Thyroid gland (tissue), 4 donors: ENCODE measurements at regions not wholly inside any gene's neighbourhood (a gene's known extent, or its start where the extent isn't known, plus 50 kb on each side); places are given as distances from the start of the nearest gene placed in this dataset.

Source experiments
- POLR2A ChIP-seq, 2 donors: fragments of 450-650 bp; IDR thresholded peaks; one replicate each; pipeline ENCODE4 v1.6.1; 2017; ENCODE audit warnings: antibody characterized with exemption in 2 of 2, mild to moderate bottlenecking in 2 of 2, moderate library complexity in 1 of 2
- TF ChIP-seq, protein P1 (sequence below), 6 experiments: fragments of 200-600 bp in 3 of 6; fragments of 450-650 bp in 3 of 6; sonication (generic) in 3 of 6; IDR thresholded peaks; one replicate each; pipeline ENCODE4 v1.5.1; 2016 to 2019; ENCODE audit warnings: antibody characterized with exemption in 6 of 6, mild to moderate bottlenecking in 2 of 6, inconsistent platforms in 1 of 6, moderate library complexity in 1 of 6

DNA sequence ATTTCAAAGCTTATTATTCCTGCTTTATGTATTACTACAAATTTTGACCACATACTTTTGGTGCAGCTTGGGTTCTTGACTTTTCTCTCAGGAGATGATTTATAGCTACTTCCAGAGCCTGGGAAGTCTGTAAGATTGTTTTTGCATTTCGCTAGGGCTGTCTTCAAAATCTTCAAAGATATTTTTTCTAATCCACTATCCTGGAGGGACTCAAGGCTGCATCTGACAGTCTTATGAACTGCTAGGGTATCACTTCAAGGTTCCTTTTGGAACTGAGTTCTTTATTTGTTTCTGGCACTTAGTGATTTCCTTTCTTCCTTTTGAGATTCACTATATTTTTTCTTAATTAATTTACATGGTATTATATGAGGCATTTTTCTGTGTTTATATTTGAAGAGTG lies 90.0 kb upstream of the LYPLAL1 start:
- TF ChIP-seq, protein P1, sequence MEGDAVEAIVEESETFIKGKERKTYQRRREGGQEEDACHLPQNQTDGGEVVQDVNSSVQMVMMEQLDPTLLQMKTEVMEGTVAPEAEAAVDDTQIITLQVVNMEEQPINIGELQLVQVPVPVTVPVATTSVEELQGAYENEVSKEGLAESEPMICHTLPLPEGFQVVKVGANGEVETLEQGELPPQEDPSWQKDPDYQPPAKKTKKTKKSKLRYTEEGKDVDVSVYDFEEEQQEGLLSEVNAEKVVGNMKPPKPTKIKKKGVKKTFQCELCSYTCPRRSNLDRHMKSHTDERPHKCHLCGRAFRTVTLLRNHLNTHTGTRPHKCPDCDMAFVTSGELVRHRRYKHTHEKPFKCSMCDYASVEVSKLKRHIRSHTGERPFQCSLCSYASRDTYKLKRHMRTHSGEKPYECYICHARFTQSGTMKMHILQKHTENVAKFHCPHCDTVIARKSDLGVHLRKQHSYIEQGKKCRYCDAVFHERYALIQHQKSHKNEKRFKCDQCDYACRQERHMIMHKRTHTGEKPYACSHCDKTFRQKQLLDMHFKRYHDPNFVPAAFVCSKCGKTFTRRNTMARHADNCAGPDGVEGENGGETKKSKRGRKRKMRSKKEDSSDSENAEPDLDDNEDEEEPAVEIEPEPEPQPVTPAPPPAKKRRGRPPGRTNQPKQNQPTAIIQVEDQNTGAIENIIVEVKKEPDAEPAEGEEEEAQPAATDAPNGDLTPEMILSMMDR (IDR thresholded peaks at IDR 0.05), result no peak
- no peak for TF ChIP-seq POLR2A (IDR thresholded peaks at IDR 0.05)
